C4-2B (cell line): ENCODE measurements at regions not wholly inside any gene's neighbourhood (a gene's known extent, or its start where the extent isn't known, plus 50 kb on each side); places are given as distances from the start of the nearest gene placed in this dataset.

Experiments used
- H3K27ac ChIP-seq: fragments of 450-650 bp; 2 replicates; pipeline ENCODE4 v1.5.1; 2017
- ZFX ChIP-seq: fragments of 450-650 bp; IDR thresholded peaks from 2 replicates; pipeline ENCODE4 v1.6.1; 2017
- TF ChIP-seq, protein P1 (sequence below): fragments of 450-650 bp; conservative IDR thresholded peaks from 2 replicates; pipeline ENCODE4 v1.5.1; 2017; ENCODE audit warnings: mild to moderate bottlenecking

DNA sequence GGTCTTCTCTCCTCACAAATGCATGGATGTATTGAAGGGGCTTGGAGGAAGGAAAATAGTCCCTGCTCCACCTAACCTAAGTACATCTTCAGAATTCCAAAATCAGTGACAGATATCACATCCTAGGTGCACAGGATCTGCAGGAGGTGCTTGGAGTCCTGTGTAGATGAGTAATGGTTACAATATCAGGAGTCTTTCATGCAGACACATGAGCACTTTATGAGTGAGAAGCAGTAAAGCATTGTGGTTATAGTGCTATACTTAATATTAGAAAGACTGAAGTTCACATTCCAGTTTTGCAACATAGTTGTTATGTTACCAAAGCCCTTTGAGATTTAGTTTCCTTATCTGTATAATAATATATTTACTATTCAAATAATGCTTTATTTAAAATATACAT, 516.7 kb downstream of the NEBL start:
- TF ChIP-seq, protein P1, sequence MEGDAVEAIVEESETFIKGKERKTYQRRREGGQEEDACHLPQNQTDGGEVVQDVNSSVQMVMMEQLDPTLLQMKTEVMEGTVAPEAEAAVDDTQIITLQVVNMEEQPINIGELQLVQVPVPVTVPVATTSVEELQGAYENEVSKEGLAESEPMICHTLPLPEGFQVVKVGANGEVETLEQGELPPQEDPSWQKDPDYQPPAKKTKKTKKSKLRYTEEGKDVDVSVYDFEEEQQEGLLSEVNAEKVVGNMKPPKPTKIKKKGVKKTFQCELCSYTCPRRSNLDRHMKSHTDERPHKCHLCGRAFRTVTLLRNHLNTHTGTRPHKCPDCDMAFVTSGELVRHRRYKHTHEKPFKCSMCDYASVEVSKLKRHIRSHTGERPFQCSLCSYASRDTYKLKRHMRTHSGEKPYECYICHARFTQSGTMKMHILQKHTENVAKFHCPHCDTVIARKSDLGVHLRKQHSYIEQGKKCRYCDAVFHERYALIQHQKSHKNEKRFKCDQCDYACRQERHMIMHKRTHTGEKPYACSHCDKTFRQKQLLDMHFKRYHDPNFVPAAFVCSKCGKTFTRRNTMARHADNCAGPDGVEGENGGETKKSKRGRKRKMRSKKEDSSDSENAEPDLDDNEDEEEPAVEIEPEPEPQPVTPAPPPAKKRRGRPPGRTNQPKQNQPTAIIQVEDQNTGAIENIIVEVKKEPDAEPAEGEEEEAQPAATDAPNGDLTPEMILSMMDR: no peak
- no peak for TF ChIP-seq ZFX
- H3K27ac ChIP-seq: no peak overlapping the region

- H3K27ac ChIP-seq: no peak overlapping the region
- TF ChIP-seq, protein P1: no peak
- no peak for TF ChIP-seq ZFX
These were observed 524.4 kb downstream of the NEBL start for GRCh38 chr10:20372748-20373147.

DNA sequence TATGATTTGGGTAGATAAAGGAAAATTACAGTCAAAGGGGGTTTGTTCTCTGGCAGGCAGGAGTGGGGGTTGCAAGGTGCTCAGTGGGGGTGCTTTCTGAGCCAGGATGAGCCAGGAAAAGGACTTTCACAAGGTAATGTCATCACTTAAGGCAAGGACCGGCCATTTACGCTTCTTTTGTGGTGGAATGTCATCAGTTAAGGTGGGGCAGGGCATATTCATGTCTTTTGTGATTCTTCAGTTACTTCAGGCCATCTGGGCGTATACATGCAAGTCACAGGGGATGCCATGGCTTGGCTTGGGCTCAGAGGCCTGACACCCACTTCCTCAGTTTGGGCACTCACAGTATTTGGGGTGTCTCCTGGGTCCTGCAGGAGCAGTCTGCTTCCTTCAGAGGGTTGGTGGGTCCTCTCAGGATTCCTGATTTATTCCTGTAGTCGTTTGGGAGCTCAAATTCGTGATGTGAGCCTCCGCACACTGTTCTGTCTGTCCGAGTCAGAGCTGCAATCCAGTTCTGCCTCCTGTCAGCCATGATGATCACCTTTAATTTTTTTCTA, 526.1 kb downstream of the NEBL start:
- peak overlapping the region; percentile 49 for H3K27ac ChIP-seq

DNA sequence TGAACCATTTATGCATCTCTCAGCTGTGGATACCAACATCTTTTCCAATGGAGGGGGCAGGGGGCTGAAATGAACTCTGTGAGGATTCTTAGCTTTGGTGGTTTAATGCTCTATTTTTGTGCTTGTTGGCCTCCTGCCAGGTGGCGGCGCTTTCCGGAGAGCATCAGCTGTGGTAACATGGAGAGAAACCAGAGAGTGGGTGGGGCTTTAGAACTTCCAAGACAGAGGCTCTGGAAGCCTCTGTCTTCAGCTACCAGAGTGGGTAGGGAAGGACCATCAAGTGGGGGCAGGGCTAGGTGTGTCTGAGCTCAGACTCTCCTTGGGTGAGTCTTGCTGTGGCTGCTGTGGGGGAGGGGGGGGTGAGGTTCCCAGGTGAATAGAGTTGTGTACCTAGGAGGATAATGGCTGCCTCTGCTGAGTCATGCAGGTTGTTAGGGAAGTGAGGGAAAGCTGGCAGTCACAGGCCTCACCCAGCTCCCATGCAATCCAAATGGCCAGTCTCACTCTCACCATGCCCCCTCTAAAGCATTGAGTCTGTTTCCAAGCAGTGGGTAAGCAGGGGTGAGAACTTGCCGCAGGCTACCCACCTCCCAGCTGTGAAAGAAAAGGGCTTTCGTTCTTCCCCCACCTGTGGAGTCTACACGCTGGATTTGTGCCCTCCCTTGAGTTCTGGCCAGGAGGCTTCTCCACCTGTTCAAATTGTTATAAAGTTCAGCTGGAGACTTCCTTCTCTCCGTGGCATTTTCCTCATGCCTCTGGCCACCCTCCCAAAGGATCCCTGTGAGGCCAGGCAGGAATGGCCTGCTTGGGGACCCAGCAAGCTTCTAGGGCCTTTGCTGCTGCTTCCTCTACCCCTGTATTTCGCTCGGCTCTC, 527.0 kb downstream of the NEBL start:
- TF ChIP-seq, protein P1: no peak
- no peak for TF ChIP-seq ZFX
- H3K27ac ChIP-seq: peak overlapping the region; percentile 49

- TF ChIP-seq, protein P1: no peak
- no peak for TF ChIP-seq ZFX
- H3K27ac ChIP-seq: no peak overlapping the region
These were observed 533.4 kb downstream of the NEBL start for GRCh38 chr10:20363684-20364083.

DNA sequence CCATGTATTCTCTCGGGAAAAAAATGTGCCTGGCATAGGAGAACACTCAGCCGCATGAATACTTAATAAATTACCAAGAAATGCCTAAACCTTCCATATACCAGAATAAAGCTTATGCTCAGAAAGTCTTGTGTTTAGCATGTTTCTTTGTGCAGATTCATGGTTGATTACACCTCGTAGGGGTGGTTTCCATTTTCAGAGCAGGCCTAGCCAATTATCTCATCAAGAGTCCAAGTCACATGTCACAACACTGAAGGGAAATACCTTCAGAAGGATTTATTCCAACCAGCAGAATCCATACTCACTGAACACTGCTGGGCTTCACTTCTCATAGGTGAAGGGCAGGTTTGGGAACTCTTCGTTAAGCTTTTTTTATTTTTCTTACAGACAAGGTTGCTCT, 539.7 kb downstream of the PLXDC2 start:
- no peak for TF ChIP-seq ZFX
- TF ChIP-seq, protein P1: no peak

DNA sequence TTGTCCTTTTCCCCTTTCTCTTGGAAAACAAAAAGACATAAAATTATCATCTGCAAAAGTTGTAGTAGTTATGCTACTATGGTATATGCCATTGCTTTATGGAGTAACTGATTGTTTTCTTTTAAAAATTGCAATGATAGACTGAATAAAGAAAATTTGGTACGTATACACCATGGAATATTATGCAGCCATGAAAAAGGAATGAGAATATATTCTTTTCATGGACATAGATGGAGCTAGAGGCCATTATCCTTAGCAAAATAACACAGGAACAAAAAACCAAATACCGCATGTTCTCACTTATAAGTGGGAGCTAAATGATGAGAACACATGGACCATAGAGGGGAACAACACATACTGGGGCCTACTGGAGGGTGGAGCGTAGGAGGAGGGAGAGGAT, 538.8 kb downstream of the PLXDC2 start:
- TF ChIP-seq ZFX: no peak
- TF ChIP-seq, protein P1: no peak
- no peak overlapping the region for H3K27ac ChIP-seq

More for the DNA sequence above, 539.7 kb downstream of the PLXDC2 start:
- H3K27ac ChIP-seq: no peak overlapping the region
